ENCODE measurements at regions not wholly inside any gene's neighbourhood (a gene's known extent, or its start where the extent isn't known, plus 50 kb on each side); places are given as distances from the start of the nearest gene placed in this dataset.

GRCh38 chr5:166992874-166993722 lies 1298.3 kb upstream of the WWC1 start:
- WGBS, 2 donors (ENCODE audit: low coverage in 1 of 2), result 55 to 63% methylated on average over 2 to 11 of the region's 11 CpGs
- intact Hi-C loops (cut with DNase I; ENCODE audit: low total_unique reads), result no loop called here
- TF ChIP-seq EP300 (IDR thresholded peaks at IDR 0.05; ENCODE audit: low read depth), result no peak
- no peak for TF ChIP-seq CTCF (IDR thresholded peaks at IDR 0.05)

GRCh38 chr5:166994226-166994625 lies 1297.2 kb upstream of the WWC1 start:
- intact Hi-C loops (cut with DNase I; ENCODE audit: low total_unique reads), result no loop called here
- Histone ChIP-seq H3K27ac (peak overlapping the region; percentile 22 to 60 (median 37)), H3K4me1 (peaks cover 0 to 14% (median 2%) of the 10 kb centered on the region in 4 donors), H3K36me3 (no peaks in the 10 kb centered on the region), H3K27me3 (no peaks in the 10 kb centered on the region), H3K9me3 (no peaks in the 10 kb centered on the region), H3K4me3 (no peak overlapping the region)
- WGBS, 2 donors (ENCODE audit: low coverage in 1 of 2), result 46 to 60% methylated on average over 3 of the region's 3 CpGs
- no peak for DNase-seq
- in situ Hi-C loops (cut with MboI; ENCODE audit: low pct_ligation_motif_present in 1 of 4, low pct_unique_long_range_greater_than_20kb in 1 of 4, low sequenced_read_pairs in 3 of 4), result no loop called here
- TF ChIP-seq POLR2AphosphoS5 (IDR thresholded peaks at IDR 0.05), result no peak
- no peak for TF ChIP-seq POLR2A (IDR thresholded peaks at IDR 0.05)
- TF ChIP-seq CTCF (IDR thresholded peaks at IDR 0.05), result no peak
- no peak for TF ChIP-seq EP300 (IDR thresholded peaks at IDR 0.05; ENCODE audit: low read depth)

More at GRCh38 chr5:166992874-166993722, 1298.3 kb upstream of the WWC1 start:
- in situ Hi-C loops (cut with MboI; ENCODE audit: low pct_ligation_motif_present in 1 of 4, low pct_unique_long_range_greater_than_20kb in 1 of 4, low sequenced_read_pairs in 3 of 4), result no loop called here
- peaks cover 0 to 14% (median 2%) of the 10 kb centered on the region in 4 donors for H3K4me1 ChIP-seq
- no peak for DNase-seq
- no peak overlapping the region for H3K4me3 ChIP-seq
- no peaks in the 10 kb centered on the region for H3K27me3 ChIP-seq
- H3K9me3 ChIP-seq, result no peaks in the 10 kb centered on the region
- no peaks in the 10 kb centered on the region for H3K36me3 ChIP-seq
- H3K27ac ChIP-seq, result peak overlapping the region; percentile 1 to 63 (median 52)

GRCh38 chr5:167001246-167001645 lies 1290.2 kb upstream of the WWC1 start:
- Histone ChIP-seq H3K4me1 (no peaks in the 10 kb centered on the region), H3K36me3 (no peaks in the 10 kb centered on the region), H3K9me3 (no peaks in the 10 kb centered on the region), H3K4me3 (no peak overlapping the region), H3K27me3 (no peaks in the 10 kb centered on the region), H3K27ac (no peak overlapping the region)
- in situ Hi-C loops (cut with MboI; ENCODE audit: low pct_ligation_motif_present in 1 of 4, low pct_unique_long_range_greater_than_20kb in 1 of 4, low sequenced_read_pairs in 3 of 4) (no loop called here), intact Hi-C loops (cut with DNase I; ENCODE audit: low total_unique reads) (no loop called here)
- 72 to 79% methylated on average over 3 of the region's 3 CpGs for WGBS, 2 donors (ENCODE audit: low coverage in 1 of 2)
- TF ChIP-seq CTCF (IDR thresholded peaks at IDR 0.05) (no peak), EP300 (IDR thresholded peaks at IDR 0.05; ENCODE audit: low read depth) (no peak), POLR2AphosphoS5 (IDR thresholded peaks at IDR 0.05) (no peak), POLR2A (IDR thresholded peaks at IDR 0.05) (no peak)
- DNase-seq, result no peak

- Histone ChIP-seq H3K27ac (no peak overlapping the region), H3K4me3 (no peak overlapping the region)
Measured at GRCh38 chr5:167008705-167009104, 1282.7 kb upstream of the WWC1 start.

More at GRCh38 chr5:167008705-167009104, 1282.7 kb upstream of the WWC1 start:
- no peaks in the 10 kb centered on the region for H3K9me3 ChIP-seq
- intact Hi-C loops (cut with DNase I; ENCODE audit: low total_unique reads) (no loop called here), in situ Hi-C loops (cut with MboI; ENCODE audit: low pct_ligation_motif_present in 1 of 4, low pct_unique_long_range_greater_than_20kb in 1 of 4, low sequenced_read_pairs in 3 of 4) (no loop called here)
- H3K4me1 ChIP-seq, result peaks cover 0 to 9% (median 7%) of the 10 kb centered on the region in 4 donors
- DNase-seq, result no peak
- TF ChIP-seq EP300 (IDR thresholded peaks at IDR 0.05; ENCODE audit: low read depth), result no peak
- TF ChIP-seq POLR2AphosphoS5 (IDR thresholded peaks at IDR 0.05), result no peak
- no peak for TF ChIP-seq CTCF (IDR thresholded peaks at IDR 0.05)
- TF ChIP-seq POLR2A (IDR thresholded peaks at IDR 0.05), result no peak
- WGBS, 2 donors (ENCODE audit: low coverage in 1 of 2), result 76 to 77% methylated on average over 6 to 10 of the region's 10 CpGs
- no peaks in the 10 kb centered on the region for H3K36me3 ChIP-seq
- no peaks in the 10 kb centered on the region for H3K27me3 ChIP-seq

All from transverse colon (tissue), 4 donors.